GM18861 (cell line): ENCODE measurements at regions not wholly inside any gene's neighbourhood (a gene's known extent, or its start where the extent isn't known, plus 50 kb on each side); places are given as distances from the start of the nearest gene placed in this dataset.

Source experiments
- ATAC-seq: cut with Tn5 transposase; IDR thresholded peaks from one replicate; pipeline ENCODE4 v1.9.1; 2021; ENCODE audit not compliant: unreplicated experiment

GRCh38 chr3:152945556-152945955 is 110.6 kb downstream of the P2RY1 start:
- ATAC-seq, result no peak

GRCh38 chr3:152957491-152957890 is 122.6 kb downstream of the P2RY1 start:
- no peak for ATAC-seq

DNA sequence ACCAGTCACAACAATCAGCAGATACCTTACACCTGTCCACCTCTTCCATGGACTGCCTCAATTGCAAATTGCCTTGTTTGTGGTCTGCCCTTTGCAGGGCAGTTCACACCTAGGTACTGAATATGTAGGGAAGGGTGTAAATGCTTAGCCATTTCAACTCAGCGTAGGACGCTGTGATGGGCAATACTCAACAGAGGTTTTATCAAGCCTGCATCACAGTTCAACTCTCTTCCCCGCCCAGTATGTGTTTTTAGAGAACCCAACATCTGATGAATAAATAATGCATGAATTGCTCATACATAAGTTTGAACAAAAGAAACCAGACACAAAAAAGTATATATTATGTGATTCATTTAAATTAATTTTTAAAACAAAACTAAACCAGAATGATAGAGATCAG is 124.4 kb downstream of the P2RY1 start:
- ATAC-seq, result no peak

GRCh38 chr3:152960684-152961083 is 125.8 kb downstream of the P2RY1 start:
- no peak for ATAC-seq

DNA sequence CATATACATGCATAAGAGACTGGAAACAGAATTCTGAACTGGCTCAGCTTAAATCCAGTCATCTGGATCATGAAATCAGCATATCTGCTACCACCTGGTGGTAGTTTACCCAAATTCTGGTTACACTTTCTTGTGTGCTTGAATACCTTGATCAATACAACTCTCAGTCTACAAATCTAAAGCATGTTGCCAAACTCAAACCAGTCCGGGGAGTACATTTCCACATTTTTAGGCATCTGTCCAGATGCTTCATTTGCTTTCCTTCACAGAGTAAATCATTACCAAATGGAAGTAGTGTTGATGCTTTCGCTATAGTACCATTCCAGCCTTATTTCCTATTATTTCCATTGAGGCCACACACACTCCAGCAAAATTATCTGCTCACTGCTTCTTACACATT is 126.4 kb downstream of the P2RY1 start:
- ATAC-seq, result peak; percentile 62

DNA sequence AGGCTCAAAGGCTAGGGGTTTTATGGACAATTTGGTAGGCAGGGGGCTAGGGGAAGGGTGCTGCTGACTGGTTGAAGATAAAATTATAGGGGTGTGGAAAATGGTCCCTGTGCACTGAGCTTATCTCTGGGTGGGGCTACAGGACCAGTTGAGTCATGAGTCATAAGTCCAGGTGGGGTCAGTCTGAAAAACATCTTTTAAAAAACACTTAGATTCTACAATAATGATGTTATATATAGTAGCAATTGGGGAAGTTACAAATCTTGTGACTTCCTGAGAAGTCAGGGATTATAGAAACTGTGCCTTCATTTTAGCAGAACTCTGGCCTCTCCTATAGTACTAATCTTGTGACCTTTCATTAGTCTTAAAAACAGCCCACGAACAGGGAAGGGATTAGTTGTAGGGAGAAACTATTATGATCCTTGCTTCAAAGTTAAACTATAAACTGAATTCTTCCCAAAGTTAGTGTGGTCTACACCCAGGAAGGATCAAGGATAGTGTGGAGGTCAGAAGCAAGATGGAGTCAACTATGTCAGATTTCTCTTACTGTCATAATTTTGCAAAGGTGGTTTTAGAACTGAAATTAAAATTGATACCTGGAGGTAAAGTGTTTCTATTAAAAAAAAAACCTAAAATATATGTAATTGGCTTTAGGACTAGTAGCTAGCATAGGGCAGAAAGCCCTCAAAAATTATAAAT is 130.1 kb downstream of the P2RY1 start:
- no peak for ATAC-seq

- no peak for ATAC-seq
Measured at GRCh38 chr3:152968388-152969024, 133.6 kb downstream of the P2RY1 start.

DNA sequence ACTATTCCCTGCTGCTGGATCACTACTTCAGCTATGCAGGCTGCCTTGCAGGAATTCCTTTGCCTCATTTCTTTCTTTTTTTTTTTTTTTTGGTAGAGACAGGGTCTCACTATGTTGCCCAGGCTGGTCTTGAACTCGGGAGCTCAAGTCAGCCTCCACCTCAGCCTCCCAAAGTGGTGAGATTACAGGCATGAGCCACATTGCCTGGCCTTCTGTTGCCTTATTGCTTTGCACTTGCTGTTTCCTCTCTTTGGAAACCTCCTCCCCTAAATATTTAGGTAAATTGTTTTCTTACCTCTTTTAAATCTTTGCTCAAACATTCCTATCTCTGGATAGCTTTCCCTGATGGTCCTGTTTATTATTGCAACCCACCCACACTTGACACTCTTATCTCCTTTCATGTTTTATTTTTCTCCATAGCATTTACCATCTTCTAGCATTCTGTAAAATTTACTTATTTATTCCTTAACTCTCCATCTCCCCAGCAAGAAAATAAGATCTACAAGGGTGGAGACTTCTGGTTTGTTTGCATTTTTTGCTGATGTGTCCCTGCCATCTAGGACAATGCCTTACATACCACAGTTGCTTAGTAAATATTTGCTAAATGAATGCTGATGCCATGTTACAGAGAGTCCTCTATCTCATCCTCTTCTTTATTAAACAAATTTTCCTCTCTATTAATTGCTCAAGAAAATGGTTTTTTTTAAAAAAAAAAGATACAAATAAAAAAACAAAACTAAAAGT is 134.8 kb downstream of the P2RY1 start:
- no peak for ATAC-seq

- ATAC-seq, result no peak
Measured at GRCh38 chr3:152970851-152971250, 135.9 kb downstream of the P2RY1 start.

- no peak for ATAC-seq
Measured at GRCh38 chr3:152971880-152972279, 136.9 kb downstream of the P2RY1 start.

- ATAC-seq, result no peak
Measured at GRCh38 chr3:152973575-152973974, 138.6 kb downstream of the P2RY1 start.

- ATAC-seq, result no peak
Measured at GRCh38 chr3:152976239-152976638, 141.3 kb downstream of the P2RY1 start.

- no peak for ATAC-seq
Measured at GRCh38 chr3:152977366-152977765, 142.4 kb downstream of the P2RY1 start.

DNA sequence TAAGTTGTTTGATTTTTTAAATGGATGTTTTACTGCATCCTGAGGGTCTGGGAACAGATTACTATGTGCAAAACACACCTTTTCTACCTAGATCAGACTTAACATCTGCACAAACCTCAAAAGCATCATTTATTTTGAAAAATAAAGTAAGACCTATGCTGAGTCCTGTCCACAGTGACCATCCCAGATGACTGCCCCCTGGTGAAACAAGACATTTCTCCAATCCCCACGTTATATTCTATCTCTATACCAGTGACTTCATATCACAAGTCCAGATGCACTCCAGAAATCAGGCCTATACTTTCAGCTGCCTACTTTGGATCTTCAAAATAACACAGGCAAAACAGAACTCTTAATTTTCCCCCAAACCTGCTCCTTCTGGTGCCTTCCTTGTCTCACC is 143.2 kb downstream of the P2RY1 start:
- ATAC-seq, result no peak

- no peak for ATAC-seq
Measured at GRCh38 chr3:152997526-152997925, 162.6 kb downstream of the P2RY1 start.

- no peak for ATAC-seq
Measured at GRCh38 chr3:152998591-152998990, 163.4 kb upstream of the RAP2B start.

- no peak for ATAC-seq
Measured at GRCh38 chr3:153000325-153000724, 161.7 kb upstream of the RAP2B start.

DNA sequence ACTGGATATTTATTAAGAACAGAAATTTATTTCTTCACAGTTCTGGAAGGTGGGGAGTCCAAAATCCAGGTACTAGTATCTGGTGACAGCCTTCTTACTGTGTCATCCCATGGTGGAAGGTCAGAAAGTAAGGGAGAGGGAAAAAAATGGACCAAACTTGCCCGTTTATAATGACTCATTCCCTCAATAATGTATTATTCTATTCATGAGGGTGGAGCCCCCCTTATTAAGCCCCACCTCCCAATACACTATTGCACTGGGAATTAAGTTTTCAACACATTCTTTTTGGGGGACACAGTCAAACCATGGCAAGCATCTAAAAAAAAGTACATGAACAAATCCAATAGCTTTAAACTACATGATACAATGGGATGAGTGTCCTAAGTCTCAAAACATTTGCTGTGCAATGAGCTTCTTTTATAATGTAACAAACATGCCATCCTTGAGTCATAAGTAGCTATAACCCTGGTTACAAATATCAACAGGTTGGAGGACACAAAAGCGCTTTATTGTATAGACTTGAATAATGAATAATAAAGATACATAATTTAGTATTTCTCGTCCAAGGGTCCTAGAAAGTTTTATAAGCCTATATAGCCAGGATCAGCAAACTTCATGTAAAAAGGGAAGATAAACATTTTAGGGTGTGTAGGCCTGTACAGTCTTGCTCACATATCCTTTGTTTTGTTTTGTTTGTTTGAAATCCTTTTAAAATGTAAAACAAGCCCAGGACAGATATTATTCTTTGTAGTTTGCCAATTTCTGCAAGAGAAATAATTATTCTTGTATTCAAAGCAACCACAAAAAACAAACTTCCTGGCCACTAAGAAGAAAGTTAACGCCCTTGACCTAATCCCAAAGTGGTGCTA is 160.6 kb upstream of the RAP2B start:
- ATAC-seq, result no peak

- no peak for ATAC-seq
Measured at GRCh38 chr3:153003441-153003840, 158.6 kb upstream of the RAP2B start.

GRCh38 chr3:153003862-153004261 is 158.2 kb upstream of the RAP2B start:
- ATAC-seq, result no peak

DNA sequence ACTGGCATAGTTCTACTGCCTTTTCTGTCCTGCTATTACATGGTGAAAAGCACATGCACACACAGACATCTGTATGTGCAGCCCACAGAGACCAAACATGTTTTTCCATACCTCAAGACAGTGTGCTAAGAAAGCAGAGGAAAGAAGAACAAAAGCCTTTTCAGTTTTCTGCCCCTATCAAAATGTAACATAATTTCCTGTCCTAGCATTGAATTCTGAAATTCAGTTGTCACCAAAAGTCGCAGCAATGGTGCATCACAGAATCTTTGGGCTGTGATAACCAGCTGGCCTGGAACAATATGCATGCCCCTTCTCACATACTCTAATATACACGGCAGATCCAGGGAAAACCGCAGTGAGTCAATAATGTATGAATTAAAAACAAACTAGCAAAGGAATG is 153.8 kb upstream of the RAP2B start:
- no peak for ATAC-seq
